ENCODE measurements at regions not wholly inside any gene's neighbourhood (a gene's known extent, or its start where the extent isn't known, plus 50 kb on each side); places are given as distances from the start of the nearest gene placed in this dataset.

GRCh38 chr12:45596366-45596765 lies 133.1 kb upstream of the ARID2 start:
- no peaks in the 10 kb centered on the region for H3K36me3 ChIP-seq (ENCODE audit: insufficient read depth, low read length)
- H3K9me3 ChIP-seq (ENCODE audit: low read length): no peaks in the 10 kb centered on the region
- no peak overlapping the region for H3K4me2 ChIP-seq (ENCODE audit: low read length)
- no peaks in the 10 kb centered on the region for H3K27me3 ChIP-seq (ENCODE audit: insufficient read depth, low read depth, low read length)
- no peak overlapping the region for H2AFZ ChIP-seq (ENCODE audit: low read depth, low read length)
- H3K27ac ChIP-seq (ENCODE audit: low read length): no peak overlapping the region
- no peak overlapping the region for H3K4me3 ChIP-seq (ENCODE audit: low read length)
- H3K9me2 ChIP-seq (ENCODE audit: insufficient read depth, low read length): no peaks in the 10 kb centered on the region
- no peaks in the 10 kb centered on the region for H4K20me1 ChIP-seq (ENCODE audit: insufficient read depth)
- no peak overlapping the region for H3K9ac ChIP-seq (ENCODE audit: low read length)
- TF ChIP-seq EZH2 (IDR thresholded peaks at IDR 0.05; ENCODE audit: borderline replicate concordance, insufficient read depth, low read length, poor library complexity, severe bottlenecking): no peak
- TF ChIP-seq REST (IDR thresholded peaks at IDR 0.05; ENCODE audit: borderline replicate concordance): no peak
- no peak for TF ChIP-seq SMC3 (conservative IDR thresholded peaks at IDR 0.05; ENCODE audit: poor library complexity)
- no peaks in the 10 kb centered on the region for H3F3A ChIP-seq (ENCODE audit: insufficient read depth, low read length, poor library complexity, severe bottlenecking)
- H3K79me2 ChIP-seq (replicated peaks; ENCODE audit: insufficient read depth, low read length): no peaks in the 10 kb centered on the region

DNA sequence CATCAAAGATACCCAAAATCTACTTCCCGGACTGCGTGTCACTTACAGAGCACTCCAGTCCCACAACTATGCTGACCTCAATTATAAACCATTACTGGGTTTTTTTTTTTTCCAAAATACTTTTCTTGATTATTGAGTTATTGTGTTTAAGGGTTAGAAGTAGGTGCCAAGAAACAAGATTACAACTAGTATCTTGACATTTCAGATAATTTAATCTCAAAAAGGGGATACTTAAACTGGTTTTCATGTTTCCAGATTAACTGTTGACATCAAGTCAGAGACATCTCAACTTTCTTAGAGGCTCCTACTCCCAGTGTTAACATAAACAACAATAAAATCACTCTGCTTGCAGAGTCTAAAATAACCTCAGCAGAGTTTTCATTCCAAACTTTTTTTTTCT lies 131.2 kb upstream of the ARID2 start:
- Histone ChIP-seq H3K4me2 (ENCODE audit: low read length) (no peak overlapping the region), H3K9me3 (ENCODE audit: low read length) (no peaks in the 10 kb centered on the region), H3K27me3 (ENCODE audit: insufficient read depth, low read depth, low read length) (no peaks in the 10 kb centered on the region), H4K20me1 (ENCODE audit: insufficient read depth) (no peaks in the 10 kb centered on the region), H3F3A (ENCODE audit: insufficient read depth, low read length, poor library complexity, severe bottlenecking) (no peaks in the 10 kb centered on the region), H3K9me2 (ENCODE audit: insufficient read depth, low read length) (no peaks in the 10 kb centered on the region), H3K79me2 (replicated peaks; ENCODE audit: insufficient read depth, low read length) (no peaks in the 10 kb centered on the region), H3K27ac (ENCODE audit: low read length) (no peak overlapping the region), H3K4me3 (ENCODE audit: low read length) (no peak overlapping the region), H3K36me3 (ENCODE audit: insufficient read depth, low read length) (no peaks in the 10 kb centered on the region), H3K9ac (ENCODE audit: low read length) (no peak overlapping the region), H2AFZ (ENCODE audit: low read depth, low read length) (no peak overlapping the region)
- no peak for TF ChIP-seq TAF1 (IDR thresholded peaks at IDR 0.05; ENCODE audit: low read depth)
- TF ChIP-seq POLR2AphosphoS5 (IDR thresholded peaks at IDR 0.05): no peak
- TF ChIP-seq, protein P1, sequence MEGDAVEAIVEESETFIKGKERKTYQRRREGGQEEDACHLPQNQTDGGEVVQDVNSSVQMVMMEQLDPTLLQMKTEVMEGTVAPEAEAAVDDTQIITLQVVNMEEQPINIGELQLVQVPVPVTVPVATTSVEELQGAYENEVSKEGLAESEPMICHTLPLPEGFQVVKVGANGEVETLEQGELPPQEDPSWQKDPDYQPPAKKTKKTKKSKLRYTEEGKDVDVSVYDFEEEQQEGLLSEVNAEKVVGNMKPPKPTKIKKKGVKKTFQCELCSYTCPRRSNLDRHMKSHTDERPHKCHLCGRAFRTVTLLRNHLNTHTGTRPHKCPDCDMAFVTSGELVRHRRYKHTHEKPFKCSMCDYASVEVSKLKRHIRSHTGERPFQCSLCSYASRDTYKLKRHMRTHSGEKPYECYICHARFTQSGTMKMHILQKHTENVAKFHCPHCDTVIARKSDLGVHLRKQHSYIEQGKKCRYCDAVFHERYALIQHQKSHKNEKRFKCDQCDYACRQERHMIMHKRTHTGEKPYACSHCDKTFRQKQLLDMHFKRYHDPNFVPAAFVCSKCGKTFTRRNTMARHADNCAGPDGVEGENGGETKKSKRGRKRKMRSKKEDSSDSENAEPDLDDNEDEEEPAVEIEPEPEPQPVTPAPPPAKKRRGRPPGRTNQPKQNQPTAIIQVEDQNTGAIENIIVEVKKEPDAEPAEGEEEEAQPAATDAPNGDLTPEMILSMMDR (IDR thresholded peaks at IDR 0.05; ENCODE audit: poor library complexity, severe bottlenecking): no peak
- TF ChIP-seq MXI1 (conservative IDR thresholded peaks at IDR 0.05; ENCODE audit: poor library complexity, severe bottlenecking): no peak
- no peak for TF ChIP-seq RAD21 (conservative IDR thresholded peaks at IDR 0.05)
- no peak for TF ChIP-seq SMC3 (conservative IDR thresholded peaks at IDR 0.05; ENCODE audit: poor library complexity)
- TF ChIP-seq REST (IDR thresholded peaks at IDR 0.05; ENCODE audit: borderline replicate concordance): no peak
- TF ChIP-seq EP300 (conservative IDR thresholded peaks at IDR 0.05; ENCODE audit: poor library complexity, severe bottlenecking): no peak
- no peak for TF ChIP-seq EZH2 (IDR thresholded peaks at IDR 0.05; ENCODE audit: borderline replicate concordance, insufficient read depth, low read length, poor library complexity, severe bottlenecking)

Data from neural cell (in vitro differentiated cells).